GM19452 (cell line): ENCODE measurements at regions not wholly inside any gene's neighbourhood (a gene's known extent, or its start where the extent isn't known, plus 50 kb on each side); places are given as distances from the start of the nearest gene placed in this dataset.
A peak's percentile ranks its signal among the peaks of the same experiment; 100 is the strongest.

Source experiments
- ATAC-seq: cut with Tn5 transposase; IDR thresholded peaks from one replicate; pipeline ENCODE4 v1.9.1; 2021; ENCODE audit not compliant: unreplicated experiment

DNA sequence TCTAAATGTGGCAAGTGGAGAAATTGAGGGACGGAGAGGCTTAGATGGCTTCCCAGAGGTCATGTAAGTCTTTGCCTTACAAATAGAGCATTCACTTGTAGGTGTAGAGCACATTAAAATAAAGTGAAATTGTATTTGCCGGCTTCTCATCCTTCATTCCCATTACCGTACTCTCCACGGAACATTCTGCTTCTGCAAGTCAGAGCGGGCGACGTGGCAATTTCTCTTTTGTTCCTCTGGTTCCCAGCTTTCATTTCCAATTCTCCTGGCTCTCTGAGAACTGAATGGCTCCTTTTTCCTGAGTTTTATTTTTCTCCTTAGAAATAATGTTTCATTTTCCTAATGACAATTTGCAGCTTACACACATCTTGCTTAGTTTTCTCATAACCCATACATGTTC, 51.3 kb upstream of the PFKP start:
- ATAC-seq = no peak

GRCh38 chr10:3014968-3015367, 52.4 kb upstream of the PFKP start:
- ATAC-seq = no peak

GRCh38 chr10:3012223-3012622, 55.1 kb upstream of the PFKP start:
- ATAC-seq = no peak

- ATAC-seq = no peak
These were observed 56.4 kb upstream of the PFKP start for GRCh38 chr10:3010816-3011460.

- no peak for ATAC-seq
These were observed 57.0 kb upstream of the PFKP start for GRCh38 chr10:3010334-3010733.

- no peak for ATAC-seq
These were observed 58.0 kb upstream of the PFKP start for GRCh38 chr10:3009341-3009740.

- ATAC-seq = no peak
These were observed 58.7 kb upstream of the PFKP start for GRCh38 chr10:3008518-3009195.

- ATAC-seq = no peak
These were observed 60.7 kb upstream of the PFKP start for GRCh38 chr10:3006607-3007006.

DNA sequence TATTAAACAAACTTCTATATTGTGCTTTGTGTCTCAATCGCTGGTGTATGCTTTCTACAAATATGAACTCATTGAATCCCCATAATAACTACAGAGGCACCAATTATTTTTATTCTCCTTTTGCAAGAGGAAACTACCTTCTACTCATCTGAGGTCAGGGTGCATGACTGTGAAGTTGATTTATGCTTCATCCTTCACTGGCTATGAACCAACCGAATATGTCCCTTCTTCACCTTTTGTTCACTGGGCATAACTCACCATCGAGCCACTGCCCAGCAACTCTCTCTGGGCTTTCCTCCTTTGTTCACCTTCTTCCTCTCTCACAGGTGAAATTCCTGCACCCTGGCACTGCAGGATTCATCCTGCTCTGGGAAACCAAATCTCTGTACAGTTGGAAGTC, 61.3 kb upstream of the PFKP start:
- no peak for ATAC-seq

DNA sequence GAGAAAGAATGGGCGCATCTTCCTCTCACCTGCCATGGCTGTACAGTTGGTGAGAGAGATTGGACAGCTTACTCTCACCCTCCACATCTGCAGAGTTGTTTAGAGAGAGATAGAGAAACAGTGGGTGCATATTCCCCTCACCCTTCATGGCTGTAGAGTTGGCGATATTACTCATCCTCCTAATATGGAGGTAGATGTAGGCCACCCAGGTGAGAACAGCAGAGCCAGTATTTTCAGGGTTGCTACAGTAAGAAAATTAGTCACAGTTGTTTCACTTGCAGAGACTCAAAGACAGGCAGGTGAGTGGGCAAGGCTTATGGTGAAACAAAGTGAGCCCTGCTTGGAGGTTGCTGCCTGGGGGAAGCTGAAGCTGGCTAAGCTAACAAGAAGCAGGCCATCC, 65.0 kb upstream of the PFKP start:
- ATAC-seq = peak; percentile 75

GRCh38 chr10:3000048-3000447, 67.3 kb upstream of the PFKP start:
- ATAC-seq = no peak

GRCh38 chr10:2994221-2994961, 73.0 kb upstream of the PFKP start:
- ATAC-seq = no peak

DNA sequence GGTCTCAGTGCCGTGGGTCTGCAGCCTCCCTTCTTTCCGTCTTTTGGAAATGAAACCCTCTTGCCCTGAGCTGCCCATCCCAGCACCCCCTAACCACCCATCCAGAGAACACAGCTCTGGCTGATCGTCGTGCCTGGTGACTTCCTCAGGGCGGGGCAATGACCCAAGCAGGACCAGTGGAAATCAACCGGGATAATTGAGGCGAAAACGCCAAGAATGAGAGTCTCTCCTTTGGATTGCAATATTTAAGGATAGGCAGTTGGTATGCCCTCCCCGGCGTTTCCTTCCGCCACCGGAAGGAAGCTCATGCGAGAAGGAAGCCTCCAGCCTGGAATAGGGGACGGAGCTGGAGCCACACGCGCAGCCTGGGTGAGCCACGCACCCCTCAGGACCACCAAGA, 73.7 kb upstream of the PFKP start:
- no peak for ATAC-seq

- no peak for ATAC-seq
These were observed 74.7 kb upstream of the PFKP start for GRCh38 chr10:2992401-2993198.

DNA sequence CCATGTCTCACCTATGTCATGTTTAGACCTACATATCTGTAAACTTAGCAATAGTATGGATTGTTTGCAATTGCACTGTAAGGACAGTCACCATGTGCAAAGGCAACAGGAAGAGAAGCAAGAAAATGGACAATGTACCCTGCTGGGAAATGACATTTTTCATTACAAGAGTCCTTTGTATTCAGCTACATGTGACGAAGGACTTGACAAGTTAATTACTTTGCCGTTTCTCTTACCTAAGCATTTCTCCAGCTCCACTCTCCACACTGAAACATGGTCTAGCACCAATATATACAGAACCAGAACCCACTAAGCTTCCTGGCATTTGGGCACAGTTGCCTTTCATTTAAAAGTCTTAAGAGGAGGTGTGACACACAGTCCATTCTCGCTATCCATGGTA, 76.6 kb upstream of the PFKP start:
- ATAC-seq = no peak

GRCh38 chr10:2989292-2989947, 77.9 kb upstream of the PFKP start:
- ATAC-seq = no peak

DNA sequence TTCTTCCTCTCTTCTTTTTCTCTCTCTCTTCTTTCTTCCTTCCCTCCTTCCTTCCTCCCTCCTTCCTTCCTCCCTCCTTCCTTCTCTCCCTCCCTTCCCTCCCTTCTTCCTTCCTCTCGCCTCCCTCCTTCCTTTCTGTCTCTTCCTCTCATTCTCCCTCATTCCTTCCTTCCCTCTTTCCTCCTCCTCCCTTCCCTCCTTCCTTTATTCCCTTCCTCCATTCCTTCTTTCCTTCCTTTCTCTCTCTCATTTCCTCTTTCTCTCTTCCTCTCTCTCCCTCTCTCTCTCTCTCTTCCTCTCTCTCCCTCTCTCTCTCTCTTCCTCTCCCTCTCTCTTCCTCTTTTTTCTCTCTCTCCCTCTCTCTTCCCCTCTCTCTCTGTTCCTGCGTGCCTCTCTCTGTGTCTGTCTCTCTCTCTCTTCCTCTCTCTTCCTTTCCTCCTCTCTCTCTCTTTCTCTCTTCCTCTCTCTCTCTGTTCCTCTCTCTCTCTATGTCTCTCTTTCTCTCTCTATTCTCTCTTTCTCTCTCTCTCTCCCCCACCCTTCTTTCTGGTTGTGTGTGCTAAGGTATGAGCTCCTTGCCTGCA, 80.1 kb upstream of the PFKP start:
- no peak for ATAC-seq

- no peak for ATAC-seq
These were observed 81.0 kb upstream of the PFKP start for GRCh38 chr10:2986391-2986801.

DNA sequence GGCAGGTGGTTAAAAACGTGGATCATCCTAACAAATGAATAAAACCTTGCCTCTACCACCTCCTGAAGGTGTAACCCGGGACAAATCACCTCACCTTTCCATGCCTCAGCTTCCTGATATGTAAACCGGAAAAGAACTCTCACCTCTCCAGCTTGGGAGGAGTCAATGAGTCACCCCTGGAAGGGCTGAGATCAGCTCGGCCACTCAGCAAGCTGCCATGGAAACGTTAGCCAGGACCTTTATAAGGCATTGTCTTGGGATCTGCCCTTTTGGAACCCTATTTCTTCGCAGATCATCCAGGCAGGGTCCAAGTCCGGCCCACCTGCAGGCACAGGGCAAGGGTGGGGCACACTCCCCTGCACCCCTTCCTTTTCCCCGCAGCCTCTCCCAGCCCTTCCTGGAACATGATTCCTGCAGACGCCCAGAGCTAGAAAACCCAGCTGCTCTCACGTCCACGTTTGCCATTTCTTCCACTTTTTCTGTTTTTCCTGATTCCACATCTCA, 81.6 kb upstream of the PFKP start:
- no peak for ATAC-seq

DNA sequence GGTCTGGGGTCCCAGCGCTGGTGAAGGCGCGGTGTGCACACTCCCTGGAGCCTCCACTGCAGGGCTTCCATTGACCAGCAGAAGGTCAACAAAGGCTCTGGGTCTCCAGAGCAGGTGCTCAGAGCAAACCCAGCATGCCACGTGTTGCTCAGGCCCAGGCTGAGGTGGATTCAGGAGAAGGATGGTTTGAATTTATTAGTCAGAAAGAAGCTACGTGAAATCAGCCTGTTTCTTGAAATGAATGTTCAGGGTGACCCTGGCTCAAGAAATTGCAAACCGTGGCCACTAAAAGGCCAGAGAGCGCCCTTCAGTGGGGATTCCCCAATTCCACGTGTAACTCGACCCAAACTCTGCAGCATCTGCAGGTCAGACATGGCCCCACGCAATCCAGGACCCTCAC, 82.7 kb upstream of the PFKP start:
- ATAC-seq = no peak
